ENCODE measurements at regions not wholly inside any gene's neighbourhood (a gene's known extent, or its start where the extent isn't known, plus 50 kb on each side); places are given as distances from the start of the nearest gene placed in this dataset.

- Histone ChIP-seq H3K27ac (no peak overlapping the region), H3K9me3 (no peaks in the 10 kb centered on the region), H3K36me3 (ENCODE audit: low read depth, missing control alignments) (no peaks in the 10 kb centered on the region), H3K4me1 (peaks cover 4% of the 10 kb centered on the region), H3K4me3 (no peak overlapping the region), H3K27me3 (no peaks in the 10 kb centered on the region)
- TF ChIP-seq POLR2A (IDR thresholded peaks at IDR 0.05) (no peak), CTCF (IDR thresholded peaks at IDR 0.05) (no peak)
- intact Hi-C loops (cut with DNase I; ENCODE audit: low total_unique reads): no loop called here
- no peak for DNase-seq
- 84 to 93% methylated on average over 1 of the region's 1 CpG for WGBS, 2 donors
Measured at GRCh38 chr9:87282538-87282937, 215.1 kb upstream of the DAPK1 start.

GRCh38 chr9:87283585-87283984 lies 214.1 kb upstream of the DAPK1 start:
- Histone ChIP-seq H3K27me3 (no peaks in the 10 kb centered on the region), H3K9me3 (no peaks in the 10 kb centered on the region), H3K4me3 (no peak overlapping the region), H3K27ac (no peak overlapping the region), H3K36me3 (ENCODE audit: low read depth, missing control alignments) (no peaks in the 10 kb centered on the region), H3K4me1 (peaks cover 4% of the 10 kb centered on the region)
- no peak for TF ChIP-seq POLR2A (IDR thresholded peaks at IDR 0.05)
- intact Hi-C loops (cut with DNase I; ENCODE audit: low total_unique reads): no loop called here
- WGBS, 2 donors: 92 to 99% methylated on average over 4 of the region's 4 CpGs
- no peak for DNase-seq

DNA sequence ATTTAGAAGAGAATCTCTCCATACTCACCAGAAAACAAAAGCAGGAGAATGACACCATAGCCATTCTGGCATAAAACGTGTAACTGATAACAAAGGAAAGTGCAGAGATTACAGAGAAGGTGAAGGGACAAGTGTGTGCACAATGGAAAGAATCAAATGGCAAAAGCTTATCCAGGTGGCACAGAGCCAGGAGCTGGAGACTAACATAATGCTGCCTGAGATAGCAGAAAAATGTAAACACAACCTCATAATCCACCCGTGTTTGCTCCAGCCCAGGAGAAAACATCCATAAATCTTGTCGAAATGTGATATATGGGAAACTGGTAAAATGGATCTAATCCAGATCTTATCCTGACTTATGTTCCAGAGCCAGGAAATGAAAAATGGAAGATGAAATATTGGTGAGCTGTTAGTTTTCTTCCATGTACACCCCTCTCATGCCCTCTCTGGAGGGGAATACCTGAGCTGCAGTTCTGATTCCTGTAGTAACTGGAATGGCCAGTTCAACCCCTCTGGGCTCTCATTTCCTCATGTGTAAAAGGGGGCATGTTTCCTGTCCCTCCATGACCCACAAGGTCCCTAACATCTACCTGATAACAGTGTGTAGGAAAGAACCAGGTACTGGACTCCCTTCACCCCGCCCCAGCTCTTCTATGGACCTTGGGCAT lies 212.3 kb upstream of the DAPK1 start:
- Histone ChIP-seq H3K4me1 (peaks cover 4% of the 10 kb centered on the region), H3K4me3 (no peak overlapping the region), H3K36me3 (ENCODE audit: low read depth, missing control alignments) (no peaks in the 10 kb centered on the region), H3K9me3 (no peaks in the 10 kb centered on the region), H3K27ac (no peak overlapping the region), H3K27me3 (no peaks in the 10 kb centered on the region)
- no peak for DNase-seq
- TF ChIP-seq POLR2A (IDR thresholded peaks at IDR 0.05) (no peak), CTCF (IDR thresholded peaks at IDR 0.05) (no peak)
- WGBS, 2 donors: 58 to 62% methylated on average over 4 of the region's 4 CpGs
- intact Hi-C loops (cut with DNase I; ENCODE audit: low total_unique reads): no loop called here

DNA sequence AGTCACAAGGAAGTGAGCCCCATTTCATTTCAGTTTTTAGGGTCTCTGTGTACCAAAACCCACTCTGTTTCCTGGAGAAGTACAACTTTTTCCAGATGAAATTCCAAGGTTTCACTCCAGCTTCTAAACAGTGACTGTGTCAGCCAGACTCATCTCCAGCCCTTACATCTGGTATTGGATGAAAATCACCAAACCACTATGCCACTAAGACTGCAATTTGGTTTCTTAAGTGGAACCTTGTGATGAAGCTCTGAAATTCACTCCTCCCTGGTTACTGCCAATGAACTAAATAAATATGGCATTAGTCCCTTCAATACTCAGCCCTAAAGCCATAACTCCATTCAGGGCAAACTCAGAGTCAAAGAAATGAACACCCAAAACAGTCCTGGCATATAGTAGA lies 211.2 kb upstream of the DAPK1 start:
- intact Hi-C loops (cut with DNase I; ENCODE audit: low total_unique reads): no loop called here
- H3K4me1 ChIP-seq: peaks cover 4% of the 10 kb centered on the region
- H3K36me3 ChIP-seq (ENCODE audit: low read depth, missing control alignments): no peaks in the 10 kb centered on the region
- H3K27ac ChIP-seq: no peak overlapping the region
- H3K9me3 ChIP-seq: no peaks in the 10 kb centered on the region
- H3K4me3 ChIP-seq: no peak overlapping the region
- no peaks in the 10 kb centered on the region for H3K27me3 ChIP-seq
- TF ChIP-seq CTCF (IDR thresholded peaks at IDR 0.05) (no peak), POLR2A (IDR thresholded peaks at IDR 0.05) (no peak)
- no peak for DNase-seq

DNA sequence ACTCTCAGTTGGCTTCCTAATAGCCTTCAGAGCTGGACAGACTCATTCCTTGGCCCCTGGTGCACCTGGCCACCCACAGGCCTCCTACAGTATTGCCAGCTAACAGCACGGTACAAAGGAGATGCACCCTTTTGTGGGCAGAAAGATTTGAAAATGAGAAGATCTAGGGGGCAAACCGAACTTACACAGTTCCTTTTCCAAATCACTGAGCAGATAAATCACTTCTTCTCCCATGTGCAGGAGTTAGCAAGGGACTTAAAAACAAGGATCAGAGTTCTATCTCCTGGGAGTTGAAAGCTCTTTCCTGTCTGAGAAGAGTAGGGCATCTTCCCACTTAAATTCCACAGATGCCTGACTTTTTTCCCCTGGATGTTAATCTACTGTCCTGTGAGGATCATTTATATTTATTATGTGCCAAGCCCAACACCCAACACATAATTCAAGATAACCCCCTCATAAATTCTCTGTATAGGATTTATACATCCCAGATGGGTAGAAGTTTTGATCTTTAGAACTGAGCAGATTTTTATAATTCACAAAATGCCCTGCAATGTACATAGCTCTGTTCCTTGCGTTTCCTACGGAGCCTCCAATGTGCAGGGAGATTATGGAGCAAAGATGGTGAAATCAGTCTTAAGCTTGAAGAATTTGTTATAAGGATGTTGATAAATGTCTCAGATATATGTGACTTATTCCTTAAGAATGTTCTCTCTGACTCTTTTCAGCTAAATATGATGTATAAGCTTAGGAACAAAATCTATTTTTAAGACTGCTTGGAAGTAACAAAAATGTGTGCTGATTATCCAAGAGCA lies 207.2 kb upstream of the DAPK1 start:
- intact Hi-C loops (cut with DNase I; ENCODE audit: low total_unique reads): no loop called here
- TF ChIP-seq POLR2A (IDR thresholded peaks at IDR 0.05) (no peak), CTCF (IDR thresholded peaks at IDR 0.05) (no peak)
- WGBS, 2 donors: 37 to 48% methylated on average over 4 of the region's 4 CpGs
- H3K27me3 ChIP-seq: no peaks in the 10 kb centered on the region
- no peak for DNase-seq
- no peak overlapping the region for H3K4me3 ChIP-seq
- no peak overlapping the region for H3K27ac ChIP-seq
- no peaks in the 10 kb centered on the region for H3K36me3 ChIP-seq (ENCODE audit: low read depth, missing control alignments)
- no peaks in the 10 kb centered on the region for H3K4me1 ChIP-seq
- H3K9me3 ChIP-seq: no peaks in the 10 kb centered on the region

Measured in testis (tissue), 2 donors.